ENCODE measurements at regions not wholly inside any gene's neighbourhood (a gene's known extent, or its start where the extent isn't known, plus 50 kb on each side); places are given as distances from the start of the nearest gene placed in this dataset.

DNA sequence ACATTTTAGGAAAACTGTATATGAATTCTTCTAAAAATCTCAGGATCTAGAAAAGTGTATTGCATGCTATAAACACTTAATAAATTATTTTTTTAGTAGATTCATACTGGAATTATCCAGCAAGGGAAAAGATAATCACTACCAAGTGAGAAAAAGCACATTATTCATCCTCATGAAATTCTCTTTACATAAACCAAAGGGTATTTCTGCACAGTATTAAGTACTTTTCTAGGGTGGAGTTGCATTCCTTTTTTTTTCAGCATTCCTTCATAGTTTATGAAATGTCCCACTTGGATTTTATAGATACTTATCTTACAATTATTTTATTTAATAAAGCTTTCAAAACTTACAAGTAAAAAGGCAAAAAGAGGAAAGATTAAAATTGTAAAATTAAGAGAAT is 403.3 kb downstream of the HGF start:
- peak in 1 of 3 donors; percentile 16 for DNase-seq

DNA sequence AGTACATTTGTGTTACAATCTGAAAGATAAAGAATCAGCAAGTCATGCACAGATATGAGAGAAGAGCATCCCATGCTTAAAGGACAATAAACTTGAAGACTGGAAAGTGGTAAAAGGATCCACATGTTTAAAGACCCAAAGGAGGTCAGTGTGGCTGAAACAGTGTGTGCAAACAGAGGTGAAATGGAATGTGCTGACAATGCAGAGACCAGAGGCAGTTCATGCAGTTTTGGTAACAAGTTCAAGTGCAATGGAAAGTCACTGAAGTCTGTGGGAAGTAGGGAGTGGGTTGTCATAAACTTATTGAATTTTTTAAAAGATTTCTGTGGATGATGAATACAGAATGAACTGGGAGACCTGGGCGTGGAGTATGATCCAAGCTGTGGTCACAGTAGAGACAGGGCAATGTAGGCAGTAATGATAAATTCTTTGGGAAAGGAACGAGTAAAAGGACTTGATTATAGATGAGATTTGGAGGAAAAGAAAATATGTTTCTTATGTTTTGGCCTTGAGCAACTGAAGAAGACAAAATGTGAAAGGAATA is 408.0 kb downstream of the HGF start:
- DNase-seq = no peak

DNA sequence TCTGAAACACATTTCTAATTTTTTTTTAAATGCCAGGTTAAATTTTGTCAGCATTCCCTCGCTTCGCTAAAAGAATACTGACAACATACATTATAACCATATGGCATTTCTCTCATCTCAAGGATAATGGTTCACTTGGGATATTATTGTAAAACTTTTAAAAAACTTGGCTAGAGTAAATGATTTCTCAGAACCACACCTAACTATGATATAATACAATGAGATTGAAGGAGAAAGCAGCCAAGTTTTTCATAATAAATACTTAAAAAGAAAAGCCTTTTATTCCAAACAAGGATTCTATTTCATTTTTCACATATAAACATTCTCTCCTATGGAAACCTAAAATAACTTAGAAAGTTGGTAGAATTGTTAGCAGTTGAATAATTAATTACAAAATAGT is 413.9 kb downstream of the HGF start:
- peak; percentile 22 to 66 (median 28) for DNase-seq

DNA sequence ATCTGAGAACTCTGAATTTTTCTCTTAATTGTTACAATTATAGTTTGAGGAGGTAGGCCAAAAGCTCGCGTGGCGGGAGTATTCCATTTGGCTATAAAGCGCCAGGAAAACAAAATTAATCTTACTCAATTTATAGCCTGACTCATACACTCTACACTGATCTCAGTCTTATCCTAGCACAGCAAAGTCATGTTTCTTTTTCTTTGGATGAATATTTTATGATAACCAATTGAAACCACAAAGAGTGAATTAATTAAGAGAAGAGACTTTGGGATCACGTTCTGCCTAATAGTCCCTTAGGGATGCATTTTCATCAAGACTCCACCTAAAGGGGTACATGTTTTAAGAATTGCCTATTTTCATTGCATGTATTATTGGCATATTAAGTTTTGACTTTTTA is 420.8 kb downstream of the HGF start:
- DNase-seq = no peak

DNA sequence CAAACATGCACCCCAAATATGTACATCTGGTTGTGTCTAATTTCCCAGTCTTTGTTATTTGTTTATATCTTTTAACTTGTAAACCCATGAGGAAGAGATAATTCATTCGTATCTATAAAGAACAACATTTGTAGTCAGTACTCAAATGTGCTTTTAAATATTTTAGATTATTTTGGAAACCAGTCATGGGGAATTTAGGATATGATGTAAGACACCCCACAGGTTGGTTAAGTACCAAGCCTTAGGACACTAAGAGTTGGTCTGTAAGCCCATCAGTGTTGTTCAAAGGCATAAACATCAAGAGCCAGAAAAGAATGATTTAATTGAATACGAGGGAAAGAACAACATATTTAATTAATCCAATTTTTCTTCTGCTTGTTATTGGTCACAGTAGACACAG is 421.1 kb upstream of the SEMA3C start:
- DNase-seq = no peak

DNA sequence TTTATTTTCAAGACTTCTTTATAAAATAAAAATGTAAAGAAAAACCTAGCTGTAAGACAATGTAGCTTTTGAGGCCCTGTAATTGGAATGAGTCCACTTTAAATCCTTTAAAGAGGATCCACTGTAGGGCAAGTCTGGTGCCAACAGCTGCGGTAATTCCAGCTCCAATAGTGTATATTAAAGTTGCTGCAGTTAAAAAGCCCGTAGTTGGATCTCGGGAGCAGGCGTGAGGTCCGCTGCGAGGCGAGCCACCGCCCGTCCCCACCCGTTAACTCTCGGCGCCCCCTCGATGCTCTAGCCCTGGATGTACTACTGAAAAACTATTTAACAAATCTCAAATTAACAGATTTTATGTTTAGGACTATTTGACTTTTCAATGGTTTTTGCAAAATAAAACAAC is 414.7 kb upstream of the SEMA3C start:
- DNase-seq = peak in 2 of 3 donors; percentile 16 to 61

DNA sequence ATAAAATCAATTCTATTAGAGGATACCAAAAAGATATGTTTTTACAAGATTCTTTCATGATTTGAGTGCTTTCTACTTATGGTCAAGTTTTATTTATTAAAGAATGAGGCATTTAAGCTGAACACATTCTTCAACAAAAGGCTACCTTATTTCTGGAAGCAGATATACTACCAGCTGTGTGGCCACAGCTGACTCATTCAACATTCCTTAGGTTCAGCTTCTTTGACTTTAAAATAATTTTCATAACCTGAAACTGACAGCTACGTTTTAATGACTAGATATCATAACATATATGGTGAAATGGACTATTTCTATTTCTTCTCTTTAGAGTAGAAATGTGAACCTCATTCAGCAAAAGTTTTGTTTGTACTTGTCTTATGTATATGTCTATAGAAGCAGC is 414.2 kb upstream of the SEMA3C start:
- DNase-seq = no peak

DNA sequence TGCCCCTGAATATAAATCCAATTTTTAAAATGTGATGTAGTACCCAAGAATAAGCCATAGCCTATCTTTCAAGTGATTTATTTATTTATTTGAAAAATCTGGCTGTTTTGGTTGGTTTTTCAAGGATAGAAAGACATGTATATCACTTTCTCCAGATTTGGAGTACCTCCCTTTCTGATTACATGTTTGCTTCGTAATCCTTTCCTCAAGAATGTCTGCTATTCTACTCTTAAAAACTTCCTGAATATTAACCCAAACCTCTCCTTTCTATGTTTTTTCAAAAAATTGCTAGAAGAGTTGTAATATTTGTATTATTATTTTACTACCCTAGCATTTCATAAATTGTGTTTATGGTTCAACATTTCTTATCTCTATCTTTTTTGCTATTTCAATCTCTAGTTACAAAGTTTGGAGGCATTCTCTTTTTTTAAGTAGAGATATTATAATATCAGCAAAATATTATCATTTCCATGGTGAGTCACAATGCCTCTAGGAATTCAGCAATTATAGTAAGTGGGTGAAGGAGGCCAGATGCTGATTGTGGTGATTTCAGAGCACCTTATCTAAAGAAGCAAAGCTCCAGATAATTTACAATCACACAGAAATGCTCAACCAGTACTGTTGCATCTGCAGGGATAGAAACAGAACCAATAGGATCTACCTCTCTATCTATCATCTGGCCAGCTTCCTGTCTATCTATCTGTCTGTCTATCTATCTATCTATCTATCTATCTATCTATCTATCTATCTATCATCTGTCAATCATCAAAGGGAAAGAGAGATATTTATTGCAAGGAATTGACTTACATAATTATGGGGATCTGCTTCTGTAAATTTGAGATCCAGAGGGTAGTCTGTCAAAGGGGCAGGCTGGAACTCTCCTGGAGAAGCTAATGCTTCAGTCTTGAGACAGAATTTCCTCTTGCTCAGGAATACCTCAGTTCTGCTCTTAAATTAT is 412.5 kb upstream of the SEMA3C start:
- DNase-seq = no peak

DNA sequence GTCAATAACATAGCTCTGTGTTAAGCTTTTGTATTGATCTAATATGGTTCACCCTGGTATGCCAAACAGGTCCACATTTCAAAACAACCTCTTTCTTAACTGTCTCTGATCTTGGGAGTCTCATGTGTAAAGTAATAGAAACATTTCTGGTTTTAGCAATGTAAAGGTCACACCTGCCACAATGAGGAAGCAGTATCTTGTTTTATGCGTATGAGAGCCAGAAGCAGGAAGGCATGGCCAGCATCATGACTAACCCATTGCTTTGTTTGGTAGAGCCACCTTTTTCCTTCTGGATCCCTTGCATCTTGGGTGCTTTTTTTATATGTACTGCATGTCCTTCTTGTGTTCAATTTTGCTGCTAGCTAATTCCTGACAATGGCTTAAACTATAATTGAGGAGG is 411.3 kb upstream of the SEMA3C start:
- DNase-seq = no peak

DNA sequence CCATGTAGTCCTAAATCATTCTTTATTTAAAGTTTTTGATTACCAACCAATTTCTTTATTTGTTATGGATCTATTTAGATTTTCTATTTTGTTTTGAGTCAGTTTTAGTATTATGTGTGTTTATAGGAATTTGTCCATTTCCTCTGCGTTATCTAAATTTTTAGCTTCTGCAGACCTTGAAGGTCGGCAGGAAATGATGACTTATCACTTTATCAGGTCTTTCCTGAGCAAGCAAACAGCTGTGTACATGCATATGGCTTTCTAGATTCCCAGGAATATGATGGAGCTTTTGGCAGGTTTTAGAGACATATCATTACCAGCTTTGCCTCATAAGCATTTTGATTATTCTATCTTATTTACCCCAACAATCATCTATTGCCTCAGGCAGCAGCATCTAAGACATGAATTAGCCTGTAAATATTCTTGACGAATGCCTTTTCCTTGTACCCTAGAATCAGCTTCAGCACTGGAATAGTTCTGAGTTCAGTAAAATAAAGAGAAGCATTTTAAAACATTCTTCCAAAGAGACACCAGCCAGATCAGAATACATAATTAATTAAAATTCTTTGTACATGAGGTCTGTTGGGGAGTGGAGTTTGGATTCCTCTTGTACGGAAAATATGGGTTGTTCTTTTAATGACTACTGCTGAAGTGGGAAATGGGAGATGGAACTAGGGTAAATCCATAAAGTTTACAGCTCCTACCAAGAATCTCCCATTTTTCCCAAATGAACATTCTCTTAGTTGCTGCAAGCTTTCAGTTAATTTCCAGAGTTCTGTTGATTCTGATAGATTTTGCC is 408.8 kb upstream of the SEMA3C start:
- no peak for DNase-seq

DNA sequence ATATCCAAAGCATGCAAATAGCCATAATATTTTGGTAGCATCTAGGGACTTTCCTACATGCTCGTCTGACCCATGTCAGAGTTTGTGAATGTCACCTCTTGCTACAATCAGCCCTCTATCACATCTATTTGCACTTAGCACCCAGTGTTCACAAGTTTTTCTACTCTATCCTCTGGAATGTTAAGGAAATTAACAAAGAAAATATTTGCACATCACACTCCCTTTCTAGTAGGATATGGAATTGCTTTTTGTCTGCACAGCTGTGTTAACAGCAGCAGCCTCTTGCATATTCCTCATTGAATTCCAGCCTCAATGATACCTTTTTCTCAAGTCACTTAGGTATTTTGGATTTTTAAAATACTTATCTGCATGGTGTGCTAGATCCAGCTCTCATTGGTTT is 403.1 kb upstream of the SEMA3C start:
- no peak for DNase-seq

DNA sequence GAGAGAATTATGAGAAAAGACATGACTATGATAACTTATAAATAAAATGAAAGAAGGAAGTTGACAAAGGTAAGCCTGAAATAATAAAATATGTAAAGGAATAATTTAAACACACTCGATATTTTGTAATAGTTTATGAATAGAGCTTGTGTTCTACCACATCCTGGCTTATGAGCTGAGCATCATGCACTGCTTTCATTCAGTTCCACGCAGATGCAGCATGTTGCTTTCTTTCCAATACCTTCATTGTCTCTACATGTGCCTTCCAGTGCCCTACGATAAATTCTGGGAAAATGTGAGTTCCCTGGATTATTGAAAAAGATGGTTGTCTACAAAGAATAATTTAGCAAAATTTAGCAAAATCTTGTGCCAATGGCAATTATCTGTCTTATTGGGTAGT is 398.9 kb upstream of the SEMA3C start:
- no peak for DNase-seq

DNA sequence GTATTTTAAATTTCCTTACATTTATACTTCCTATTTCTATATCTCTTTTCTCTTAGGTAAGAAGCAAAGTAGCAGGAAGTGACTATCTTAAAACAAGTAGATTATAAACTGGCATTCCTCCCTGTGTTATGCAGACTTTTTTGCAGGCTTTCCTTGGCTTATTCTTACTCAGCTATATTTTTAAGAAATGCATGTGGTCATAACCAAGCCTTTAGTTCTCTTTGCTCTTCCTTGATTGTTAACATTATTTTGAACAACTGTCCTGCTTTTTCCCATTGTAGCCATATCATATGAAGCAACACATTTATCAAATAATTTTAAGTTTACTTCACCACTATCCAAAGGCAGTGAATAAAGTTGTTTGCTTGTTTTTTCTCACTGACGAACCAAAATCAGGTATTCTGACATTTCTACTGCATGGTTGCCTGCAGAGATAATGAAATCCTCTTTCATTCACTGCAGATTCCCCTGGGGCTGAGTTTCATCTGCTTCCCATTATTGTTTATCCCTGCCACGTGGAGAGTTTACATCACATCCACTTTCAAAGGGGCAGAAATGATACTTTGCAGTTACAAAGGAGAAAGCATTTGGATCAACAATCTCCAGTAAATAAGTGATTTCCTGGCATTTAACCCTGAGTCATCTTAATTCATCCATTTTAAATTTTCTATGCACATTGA is 389.9 kb upstream of the SEMA3C start:
- peak; percentile 20 to 64 (median 21) for DNase-seq

DNA sequence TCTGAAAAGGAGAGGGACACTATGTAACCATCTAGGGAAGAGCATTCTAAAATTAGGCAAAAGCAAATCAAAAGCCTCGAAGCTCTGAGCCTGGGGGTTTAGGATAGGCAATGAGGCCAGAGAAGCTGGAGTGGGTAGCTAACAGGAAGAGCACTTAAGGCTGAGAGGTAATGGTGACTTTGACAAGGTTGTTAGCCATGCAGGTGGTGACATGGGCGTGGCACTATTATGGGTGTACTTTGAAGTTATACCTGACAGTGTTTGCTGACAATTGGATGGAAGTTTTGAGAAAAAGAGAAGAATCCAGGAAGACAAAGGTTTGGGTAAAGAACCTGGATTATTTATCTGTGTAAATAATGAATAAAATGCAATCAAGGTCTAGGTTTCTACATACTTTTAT is 383.0 kb upstream of the SEMA3C start:
- no peak for DNase-seq

DNA sequence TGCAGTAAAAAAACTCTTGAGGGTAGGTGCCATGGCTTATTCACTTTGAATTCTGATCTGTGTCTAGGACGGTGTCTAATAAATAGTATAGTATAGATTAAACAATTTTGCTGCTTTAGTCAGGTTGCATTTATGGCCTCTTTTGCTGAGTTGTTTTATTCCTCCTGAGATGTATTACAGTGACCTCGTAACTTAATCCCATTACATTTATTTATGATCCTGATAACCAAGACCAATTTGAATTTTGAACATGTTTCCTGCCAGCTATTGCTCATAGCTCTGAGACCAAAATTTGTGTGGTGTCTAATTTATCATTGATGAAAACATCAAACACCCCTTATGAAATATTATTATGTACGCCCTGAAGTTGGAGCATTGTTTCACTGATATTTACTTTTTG is 381.9 kb upstream of the SEMA3C start:
- no peak for DNase-seq

DNA sequence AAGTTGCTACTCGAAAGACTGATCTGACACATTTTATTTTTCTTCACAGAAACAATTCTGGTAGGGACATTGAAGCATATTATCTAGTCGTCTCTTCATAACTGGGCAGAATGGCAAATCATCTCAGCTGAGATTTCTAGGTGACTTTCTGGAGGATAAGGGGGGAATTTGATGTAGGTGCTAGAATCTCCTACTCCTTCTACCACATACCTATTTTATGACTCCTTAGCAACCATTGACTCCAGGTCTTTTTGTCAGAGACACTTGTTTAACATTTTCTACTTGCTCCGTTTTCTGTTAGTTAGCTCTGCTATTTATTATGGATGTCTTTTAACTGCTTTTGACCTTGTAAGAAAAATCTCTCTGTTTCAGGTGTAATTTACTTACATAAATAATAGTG is 380.9 kb upstream of the SEMA3C start:
- no peak for DNase-seq

DNA sequence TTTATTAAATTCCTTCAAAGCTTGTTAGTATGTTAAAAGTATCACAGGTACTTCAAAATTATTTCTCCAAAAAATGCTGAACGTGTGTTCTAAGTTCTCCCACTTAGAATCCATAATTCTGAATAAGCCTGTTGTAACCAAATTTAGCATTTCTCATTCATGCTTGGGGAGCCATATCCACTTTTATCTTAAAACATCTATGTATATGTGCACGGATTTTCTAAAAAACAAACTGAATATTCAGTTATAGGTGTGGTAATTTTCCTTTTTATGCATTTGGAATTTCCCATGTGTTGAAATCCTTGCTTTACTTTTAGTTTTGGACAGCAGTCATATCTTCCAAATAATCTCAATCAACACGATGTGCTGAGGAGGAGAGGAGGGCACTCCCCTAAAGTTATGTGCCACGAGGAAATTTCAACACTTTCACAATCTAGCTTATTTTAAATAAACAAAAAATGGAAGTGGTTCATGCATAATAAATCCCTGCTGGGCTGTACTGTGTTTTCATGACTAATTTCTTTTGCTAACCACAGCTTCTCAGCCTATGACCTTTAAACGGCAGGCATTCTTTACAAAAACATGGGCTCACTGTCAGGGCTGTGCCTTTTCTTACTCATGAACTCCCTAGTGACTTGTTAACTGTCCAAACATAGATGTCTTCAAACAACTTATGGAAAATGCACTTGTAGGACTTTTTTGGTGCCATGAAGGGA is 380.3 kb upstream of the SEMA3C start:
- DNase-seq = peak; percentile 2 to 83 (median 17)

DNA sequence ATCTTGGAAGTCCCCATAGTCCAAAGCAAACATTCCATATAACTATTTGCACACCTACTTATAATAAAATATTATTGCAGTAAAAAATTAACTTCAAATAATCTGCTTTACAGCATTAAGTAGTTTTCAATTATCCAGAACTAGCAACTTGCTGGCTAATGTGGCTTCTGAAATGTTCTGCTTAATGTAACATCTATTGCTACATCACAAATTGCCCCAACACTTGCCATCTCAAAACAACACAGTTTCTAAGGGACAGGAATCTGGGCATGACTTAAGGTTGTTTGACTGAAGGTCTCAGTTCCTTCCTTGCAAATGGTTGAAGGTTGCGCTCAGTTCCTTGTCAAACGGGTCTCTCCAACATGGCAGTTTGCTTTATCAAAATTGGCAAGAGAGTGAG is 378.5 kb upstream of the SEMA3C start:
- no peak for DNase-seq

DNA sequence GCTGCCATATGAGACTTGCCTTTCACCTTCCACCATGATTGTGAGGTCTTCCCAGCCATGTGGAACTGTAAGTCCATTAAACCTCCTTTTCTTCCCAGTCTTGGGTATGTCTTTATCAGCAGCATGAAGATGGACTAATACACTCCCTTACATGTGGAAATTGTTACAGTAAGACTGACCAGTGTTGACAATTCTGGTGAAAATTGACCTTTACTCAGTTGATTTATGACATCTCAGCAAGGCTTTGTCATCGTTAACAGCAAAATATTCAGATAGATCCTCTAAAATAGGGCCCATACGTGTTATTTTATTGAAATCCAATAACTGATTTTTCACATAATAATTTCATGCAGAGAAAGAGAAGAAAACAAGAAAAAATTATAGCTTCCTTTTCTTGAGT is 377.9 kb upstream of the SEMA3C start:
- DNase-seq = no peak

DNA sequence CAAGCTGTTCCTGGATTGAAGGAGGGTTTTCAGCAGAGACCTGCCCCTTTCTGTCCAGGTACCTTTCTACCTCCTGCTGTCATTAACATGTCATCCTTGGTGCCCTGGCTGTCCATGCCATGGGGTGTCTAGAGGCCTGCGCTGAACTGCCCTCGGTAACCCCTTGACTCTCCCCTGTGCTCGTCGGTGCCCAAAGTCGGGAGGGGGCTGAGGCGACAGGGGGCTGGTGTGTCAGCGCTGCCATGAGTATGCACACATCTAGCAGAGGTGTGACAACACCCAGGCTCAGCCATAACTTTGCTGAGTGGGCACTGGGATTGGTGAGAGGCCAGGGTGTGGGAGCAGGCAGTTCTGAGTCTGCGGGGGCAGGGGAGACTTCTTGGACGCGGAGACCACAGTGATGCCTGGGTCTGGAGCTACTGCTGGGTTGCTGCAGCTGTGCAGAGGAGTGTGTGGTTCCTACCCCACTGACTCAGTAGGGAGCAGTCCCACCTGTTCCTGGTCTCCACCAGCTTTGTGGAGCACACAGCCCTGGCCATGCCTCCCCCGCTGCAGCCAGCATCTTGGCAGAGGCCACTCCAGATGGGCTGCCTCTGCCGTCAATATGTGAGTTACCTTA is 376.2 kb upstream of the SEMA3C start:
- DNase-seq = no peak

DNA sequence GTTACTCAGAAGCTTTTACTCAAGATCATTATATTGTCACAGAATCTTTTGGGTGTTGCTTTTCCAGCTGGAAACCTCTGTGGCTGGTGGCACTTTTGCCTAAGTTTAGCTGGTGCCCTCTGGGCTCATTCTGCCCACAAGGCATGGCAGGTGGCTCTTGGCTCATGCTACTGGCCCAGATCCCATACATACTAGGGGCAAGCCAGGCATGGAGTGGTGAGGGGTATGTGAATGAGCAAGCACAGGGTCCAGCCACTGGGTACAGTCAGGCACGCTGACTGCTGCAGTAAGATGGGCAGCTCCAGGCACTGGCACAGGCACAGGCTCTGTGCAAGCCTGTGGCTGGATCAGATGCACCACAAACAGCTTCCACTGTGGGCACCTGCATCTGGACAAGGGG is 375.0 kb upstream of the SEMA3C start:
- no peak for DNase-seq
